ENCODE measurements at regions not wholly inside any gene's neighbourhood (a gene's known extent, or its start where the extent isn't known, plus 50 kb on each side); places are given as distances from the start of the nearest gene placed in this dataset.

GRCh38 chr6:47413752-47414422 lies 63.7 kb upstream of the CD2AP start (continued):
- TF ChIP-seq, protein P1, sequence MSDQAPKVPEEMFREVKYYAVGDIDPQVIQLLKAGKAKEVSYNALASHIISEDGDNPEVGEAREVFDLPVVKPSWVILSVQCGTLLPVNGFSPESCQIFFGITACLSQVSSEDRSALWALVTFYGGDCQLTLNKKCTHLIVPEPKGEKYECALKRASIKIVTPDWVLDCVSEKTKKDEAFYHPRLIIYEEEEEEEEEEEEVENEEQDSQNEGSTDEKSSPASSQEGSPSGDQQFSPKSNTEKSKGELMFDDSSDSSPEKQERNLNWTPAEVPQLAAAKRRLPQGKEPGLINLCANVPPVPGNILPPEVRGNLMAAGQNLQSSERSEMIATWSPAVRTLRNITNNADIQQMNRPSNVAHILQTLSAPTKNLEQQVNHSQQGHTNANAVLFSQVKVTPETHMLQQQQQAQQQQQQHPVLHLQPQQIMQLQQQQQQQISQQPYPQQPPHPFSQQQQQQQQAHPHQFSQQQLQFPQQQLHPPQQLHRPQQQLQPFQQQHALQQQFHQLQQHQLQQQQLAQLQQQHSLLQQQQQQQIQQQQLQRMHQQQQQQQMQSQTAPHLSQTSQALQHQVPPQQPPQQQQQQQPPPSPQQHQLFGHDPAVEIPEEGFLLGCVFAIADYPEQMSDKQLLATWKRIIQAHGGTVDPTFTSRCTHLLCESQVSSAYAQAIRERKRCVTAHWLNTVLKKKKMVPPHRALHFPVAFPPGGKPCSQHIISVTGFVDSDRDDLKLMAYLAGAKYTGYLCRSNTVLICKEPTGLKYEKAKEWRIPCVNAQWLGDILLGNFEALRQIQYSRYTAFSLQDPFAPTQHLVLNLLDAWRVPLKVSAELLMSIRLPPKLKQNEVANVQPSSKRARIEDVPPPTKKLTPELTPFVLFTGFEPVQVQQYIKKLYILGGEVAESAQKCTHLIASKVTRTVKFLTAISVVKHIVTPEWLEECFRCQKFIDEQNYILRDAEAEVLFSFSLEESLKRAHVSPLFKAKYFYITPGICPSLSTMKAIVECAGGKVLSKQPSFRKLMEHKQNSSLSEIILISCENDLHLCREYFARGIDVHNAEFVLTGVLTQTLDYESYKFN (CRISPR knock-in tag; conservative IDR thresholded peaks at IDR 0.05), result no peak
- TF ChIP-seq XRCC5 (optimal IDR thresholded peaks at IDR 0.05; ENCODE audit: low read length) (no peak), ZNF101 (CRISPR knock-in tag; IDR thresholded peaks at IDR 0.05; ENCODE audit: borderline replicate concordance, low read depth) (no peak), ZNF709 (CRISPR knock-in tag; IDR thresholded peaks at IDR 0.05) (no peak), ZNF232 (CRISPR knock-in tag; IDR thresholded peaks at IDR 0.05; ENCODE audit: borderline replicate concordance) (no peak), RXRA (CRISPR knock-in tag; IDR thresholded peaks at IDR 0.05) (no peak), ATAD3A (CRISPR knock-in tag; IDR thresholded peaks at IDR 0.05) (no peak), ZNF224 (CRISPR knock-in tag; IDR thresholded peaks at IDR 0.05) (no peak), ZUFSP (CRISPR knock-in tag; IDR thresholded peaks at IDR 0.05; ENCODE audit: borderline replicate concordance) (no peak), ZSCAN25 (CRISPR knock-in tag; IDR thresholded peaks at IDR 0.05) (no peak), ZFX (CRISPR knock-in tag; IDR thresholded peaks at IDR 0.05; ENCODE audit: low read depth) (no peak), ZNF180 (CRISPR knock-in tag; IDR thresholded peaks at IDR 0.05; ENCODE audit: borderline replicate concordance, low read depth) (no peak)
- TF ChIP-seq, protein P2, sequence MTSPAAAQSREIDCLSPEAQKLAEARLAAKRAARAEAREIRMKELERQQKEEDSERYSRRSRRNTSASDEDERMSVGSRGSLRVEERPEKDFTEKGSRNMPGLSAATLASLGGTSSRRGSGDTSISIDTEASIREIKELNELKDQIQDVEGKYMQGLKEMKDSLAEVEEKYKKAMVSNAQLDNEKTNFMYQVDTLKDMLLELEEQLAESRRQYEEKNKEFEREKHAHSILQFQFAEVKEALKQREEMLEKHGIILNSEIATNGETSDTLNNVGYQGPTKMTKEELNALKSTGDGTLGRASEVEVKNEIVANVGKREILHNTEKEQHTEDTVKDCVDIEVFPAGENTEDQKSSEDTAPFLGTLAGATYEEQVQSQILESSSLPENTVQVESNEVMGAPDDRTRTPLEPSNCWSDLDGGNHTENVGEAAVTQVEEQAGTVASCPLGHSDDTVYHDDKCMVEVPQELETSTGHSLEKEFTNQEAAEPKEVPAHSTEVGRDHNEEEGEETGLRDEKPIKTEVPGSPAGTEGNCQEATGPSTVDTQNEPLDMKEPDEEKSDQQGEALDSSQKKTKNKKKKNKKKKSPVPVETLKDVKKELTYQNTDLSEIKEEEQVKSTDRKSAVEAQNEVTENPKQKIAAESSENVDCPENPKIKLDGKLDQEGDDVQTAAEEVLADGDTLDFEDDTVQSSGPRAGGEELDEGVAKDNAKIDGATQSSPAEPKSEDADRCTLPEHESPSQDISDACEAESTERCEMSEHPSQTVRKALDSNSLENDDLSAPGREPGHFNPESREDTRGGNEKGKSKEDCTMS (CRISPR knock-in tag; conservative IDR thresholded peaks at IDR 0.05), result no peak
- TF ChIP-seq, protein P3, sequence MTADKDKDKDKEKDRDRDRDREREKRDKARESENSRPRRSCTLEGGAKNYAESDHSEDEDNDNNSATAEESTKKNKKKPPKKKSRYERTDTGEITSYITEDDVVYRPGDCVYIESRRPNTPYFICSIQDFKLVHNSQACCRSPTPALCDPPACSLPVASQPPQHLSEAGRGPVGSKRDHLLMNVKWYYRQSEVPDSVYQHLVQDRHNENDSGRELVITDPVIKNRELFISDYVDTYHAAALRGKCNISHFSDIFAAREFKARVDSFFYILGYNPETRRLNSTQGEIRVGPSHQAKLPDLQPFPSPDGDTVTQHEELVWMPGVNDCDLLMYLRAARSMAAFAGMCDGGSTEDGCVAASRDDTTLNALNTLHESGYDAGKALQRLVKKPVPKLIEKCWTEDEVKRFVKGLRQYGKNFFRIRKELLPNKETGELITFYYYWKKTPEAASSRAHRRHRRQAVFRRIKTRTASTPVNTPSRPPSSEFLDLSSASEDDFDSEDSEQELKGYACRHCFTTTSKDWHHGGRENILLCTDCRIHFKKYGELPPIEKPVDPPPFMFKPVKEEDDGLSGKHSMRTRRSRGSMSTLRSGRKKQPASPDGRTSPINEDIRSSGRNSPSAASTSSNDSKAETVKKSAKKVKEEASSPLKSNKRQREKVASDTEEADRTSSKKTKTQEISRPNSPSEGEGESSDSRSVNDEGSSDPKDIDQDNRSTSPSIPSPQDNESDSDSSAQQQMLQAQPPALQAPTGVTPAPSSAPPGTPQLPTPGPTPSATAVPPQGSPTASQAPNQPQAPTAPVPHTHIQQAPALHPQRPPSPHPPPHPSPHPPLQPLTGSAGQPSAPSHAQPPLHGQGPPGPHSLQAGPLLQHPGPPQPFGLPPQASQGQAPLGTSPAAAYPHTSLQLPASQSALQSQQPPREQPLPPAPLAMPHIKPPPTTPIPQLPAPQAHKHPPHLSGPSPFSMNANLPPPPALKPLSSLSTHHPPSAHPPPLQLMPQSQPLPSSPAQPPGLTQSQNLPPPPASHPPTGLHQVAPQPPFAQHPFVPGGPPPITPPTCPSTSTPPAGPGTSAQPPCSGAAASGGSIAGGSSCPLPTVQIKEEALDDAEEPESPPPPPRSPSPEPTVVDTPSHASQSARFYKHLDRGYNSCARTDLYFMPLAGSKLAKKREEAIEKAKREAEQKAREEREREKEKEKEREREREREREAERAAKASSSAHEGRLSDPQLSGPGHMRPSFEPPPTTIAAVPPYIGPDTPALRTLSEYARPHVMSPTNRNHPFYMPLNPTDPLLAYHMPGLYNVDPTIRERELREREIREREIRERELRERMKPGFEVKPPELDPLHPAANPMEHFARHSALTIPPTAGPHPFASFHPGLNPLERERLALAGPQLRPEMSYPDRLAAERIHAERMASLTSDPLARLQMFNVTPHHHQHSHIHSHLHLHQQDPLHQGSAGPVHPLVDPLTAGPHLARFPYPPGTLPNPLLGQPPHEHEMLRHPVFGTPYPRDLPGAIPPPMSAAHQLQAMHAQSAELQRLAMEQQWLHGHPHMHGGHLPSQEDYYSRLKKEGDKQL (CRISPR knock-in tag; IDR thresholded peaks at IDR 0.05; ENCODE audit: low read depth), result no peak
- TF ChIP-seq, protein P4, sequence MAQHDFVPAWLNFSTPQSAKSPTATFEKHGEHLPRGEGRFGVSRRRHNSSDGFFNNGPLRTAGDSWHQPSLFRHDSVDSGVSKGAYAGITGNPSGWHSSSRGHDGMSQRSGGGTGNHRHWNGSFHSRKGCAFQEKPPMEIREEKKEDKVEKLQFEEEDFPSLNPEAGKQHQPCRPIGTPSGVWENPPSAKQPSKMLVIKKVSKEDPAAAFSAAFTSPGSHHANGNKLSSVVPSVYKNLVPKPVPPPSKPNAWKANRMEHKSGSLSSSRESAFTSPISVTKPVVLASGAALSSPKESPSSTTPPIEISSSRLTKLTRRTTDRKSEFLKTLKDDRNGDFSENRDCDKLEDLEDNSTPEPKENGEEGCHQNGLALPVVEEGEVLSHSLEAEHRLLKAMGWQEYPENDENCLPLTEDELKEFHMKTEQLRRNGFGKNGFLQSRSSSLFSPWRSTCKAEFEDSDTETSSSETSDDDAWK (CRISPR knock-in tag; IDR thresholded peaks at IDR 0.05), result no peak

Measured in HepG2 (cell line).